GM12878 (cell line): ENCODE measurements at regions not wholly inside any gene's neighbourhood (a gene's known extent, or its start where the extent isn't known, plus 50 kb on each side); places are given as distances from the start of the nearest gene placed in this dataset.

Experiments
- ATAC-seq: fragments of 200-7000 bp; cut with Tn5 transposase; 3 replicates; pipeline ENCODE4 v1.9.1; 2020; ENCODE audit warnings: mild to moderate bottlenecking, moderate library complexity
- BruUV-seq: library from RNA; stranded (reverse); fragments of 400-500 nt; replicated peaks from 2 replicates; lab custom pipeline; 2021; lab: Mats Ljungman, UMichigan
- CTCF ChIA-PET: fragments of 300-600 bp; sonication (Branson Sonifier 250); formaldehyde crosslinking; extraction: SDS; loops from one replicate; lab custom pipeline; 2021; ENCODE audit warnings: inconsistent platforms; lab: Yijun Ruan, JAX
- POLR2A ChIA-PET: fragments of 350-600 bp; formaldehyde crosslinking; extraction: SDS; loops from one replicate; lab custom pipeline; 2021; ENCODE audit warnings: inconsistent platforms; lab: Charles Lee
- RAD21 ChIA-PET: fragments of 300-600 bp; sonication (Branson Sonifier 250); formaldehyde crosslinking; loops from one replicate; lab custom pipeline; 2023; ENCODE audit warnings: antibody characterized with exemption; ENCODE audit not compliant: unreplicated experiment; lab: Charles Lee
- SMC1A ChIA-PET: fragments of 300-600 bp; sonication (Branson Sonifier 250); formaldehyde crosslinking; loops from one replicate; lab custom pipeline; 2023; ENCODE audit not compliant: unreplicated experiment, uncharacterized antibody; lab: Charles Lee
- DNase-seq: peaks from one replicate; pipeline ENCODE4 v3.0.0-alpha.2; 2011; ENCODE audit warnings: low read depth, low spot score
- FAIRE-seq: peaks from 3 replicates; lab custom pipeline; 2011; peaks lifted over from hg19 to GRCh38; lab: Jason Lieb, UNC
- H2AFZ ChIP-seq: 2 replicates; pipeline ENCODE4 v1.6.0; 2011; ENCODE audit warnings: low read depth, low read length, control low read depth; ENCODE audit not compliant: control insufficient read depth
- H3K27ac ChIP-seq: 2 replicates; pipeline ENCODE4 v1.5.1; 2011; ENCODE audit warnings: control low read depth; ENCODE audit not compliant: control insufficient read depth, insufficient read depth
- H3K27me3 ChIP-seq, 2 experiments: replicated peaks in 1 of 2; 2 replicates each; pipeline versions ENCODE4 v1.6.0 to v1.6.1; 2011; ENCODE audit warnings: low read length in 1 of 2; ENCODE audit not compliant: control insufficient read depth in 2 of 2, insufficient read depth in 2 of 2
- H3K36me3 ChIP-seq, 2 experiments: 2 replicates each; pipeline ENCODE4 v1.5.1; 2011; ENCODE audit warnings: low read length in 1 of 2; ENCODE audit not compliant: control insufficient read depth in 2 of 2, insufficient read depth in 2 of 2
- H3K4me1 ChIP-seq: 2 replicates; pipeline ENCODE4 v1.6.1; 2011; ENCODE audit warnings: mild to moderate bottlenecking, low read length, moderate library complexity, mixed read lengths; ENCODE audit not compliant: control insufficient read depth, insufficient read depth
- H3K4me2 ChIP-seq: 2 replicates; pipeline ENCODE4 v1.6.0; 2011; ENCODE audit warnings: control low read depth; ENCODE audit not compliant: control insufficient read depth, insufficient read depth
- H3K4me3 ChIP-seq: fragments of 200-600 bp; sonication (generic); 2 replicates; pipeline ENCODE4 v1.5.1; 2016
- H3K79me2 ChIP-seq: 2 replicates; pipeline ENCODE4 v1.6.0; 2011; ENCODE audit warnings: low read length; ENCODE audit not compliant: control insufficient read depth, insufficient read depth
- H3K9ac ChIP-seq: 2 replicates; pipeline ENCODE4 v1.8.0; 2011; ENCODE audit warnings: low read length, control low read depth, mixed read lengths; ENCODE audit not compliant: control insufficient read depth, insufficient read depth
- H3K9me3 ChIP-seq: replicated peaks from 3 replicates; pipeline ENCODE4 v1.5.1; 2011; ENCODE audit warnings: mild to moderate bottlenecking, low read length; ENCODE audit not compliant: control insufficient read depth, insufficient read depth
- H4K20me1 ChIP-seq: 2 replicates; pipeline ENCODE4 v1.6.0; 2011; ENCODE audit not compliant: control insufficient read depth, insufficient read depth
- BHLHE40 ChIP-seq, 2 experiments: fragments of 450-650 bp in 1 of 2; IDR thresholded peaks; 2 replicates each; pipeline ENCODE4 v1.6.1; 2011 to 2017; ENCODE audit warnings: low read depth in 2 of 2, borderline replicate concordance in 1 of 2, improper control_type of control experiment in 1 of 2, low read length in 1 of 2, mild to moderate bottlenecking in 1 of 2
- EGR1 ChIP-seq, 2 experiments: IDR thresholded peaks; 1 replicate in 1 of 2; 2 replicates in 1 of 2; pipeline ENCODE4 v1.6.1; 2011 to 2012; ENCODE audit warnings: low read depth in 2 of 2, low read length in 2 of 2, borderline replicate concordance in 1 of 2, mild to moderate bottlenecking in 1 of 2, moderate library complexity in 1 of 2
- GATAD2B ChIP-seq: fragments of 450-650 bp; conservative IDR thresholded peaks from 2 replicates; pipeline ENCODE4 v1.6.1; 2017; ENCODE audit warnings: low read depth, mild to moderate bottlenecking, moderate library complexity
- JUNB ChIP-seq: IDR thresholded peaks from 2 replicates; pipeline ENCODE4 v1.6.1; 2016; ENCODE audit warnings: antibody characterized with exemption, mild to moderate bottlenecking
- PML ChIP-seq: IDR thresholded peaks from 2 replicates; pipeline ENCODE4 v1.6.1; 2012; ENCODE audit warnings: low read length, inconsistent platforms
- SUPT20H ChIP-seq: IDR thresholded peaks from 2 replicates; pipeline ENCODE4 v1.6.1; 2011; ENCODE audit warnings: low read depth, mild to moderate bottlenecking, low read length, moderate library complexity, borderline replicate concordance; ENCODE audit not compliant: control insufficient read depth
- WGBS: methylation state at CpG from one replicate; pipeline ENCODE4 v1.1.6; 2016; ENCODE audit warnings: low lambda C conversion rate; ENCODE audit not compliant: insufficient replicate concordance, insufficient coverage; ENCODE audit errors: missing lambda C conversion rate; 5-methylcytosine and 5-hydroxymethylcytosine counted together
- in situ Hi-C: fragments of 300-500 bp; cut with MboI; formaldehyde crosslinking; loops from 9 replicates; pipeline ENCODE4 v1.14.3; 2018; ENCODE audit warnings: mixed read lengths
- intact Hi-C: fragments of 100-400 bp; cut with micrococcal nuclease; formaldehyde crosslinking; loops from one replicate; pipeline ENCODE4 v1.14.2; 2022; ENCODE audit not compliant: unreplicated experiment
- TF ChIP-seq, protein P1 (sequence below): fragments of 450-650 bp; IDR thresholded peaks from 2 replicates; pipeline ENCODE4 v1.6.1; 2016; ENCODE audit warnings: mild to moderate bottlenecking

DNA sequence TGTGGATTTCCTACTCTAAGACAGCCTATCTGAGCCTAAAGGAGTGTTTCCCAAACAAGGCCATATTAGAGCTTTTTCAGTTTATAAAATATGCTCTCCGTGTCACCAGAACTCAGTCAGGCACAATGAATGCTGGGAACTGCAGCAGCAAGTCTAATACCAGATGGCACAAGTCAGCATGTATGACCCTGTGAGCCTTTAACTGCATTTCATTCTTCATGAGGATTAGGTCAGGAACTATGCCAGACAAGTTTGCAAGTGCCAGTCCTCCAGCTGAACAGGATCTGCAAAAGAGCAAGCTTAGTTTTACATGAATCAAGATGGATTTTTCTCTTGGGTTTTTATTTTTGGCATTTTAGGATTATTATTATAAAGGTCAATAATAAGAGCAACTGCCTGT is 66.7 kb upstream of the SAMD5 start:
- Histone ChIP-seq H3K27me3 (no peaks in the 10 kb centered on the region), H3K9me3 (no peaks in the 10 kb centered on the region; the same call in 2 of the 3 replicates), H3K79me2 (no peaks in the 10 kb centered on the region), H3K27ac (no peak overlapping the region), H3K4me3 (no peak overlapping the region), H3K4me2 (no peak overlapping the region), H2AFZ (no peak overlapping the region), H3K36me3 (no peaks in the 10 kb centered on the region), H4K20me1 (no peaks in the 10 kb centered on the region), H3K9ac (no peak overlapping the region), H3K4me1 (no peaks in the 10 kb centered on the region)
- FAIRE-seq, result no peak
- in situ Hi-C loops, result no loop called here
- ChIA-PET POLR2A (no interaction called here), SMC1A (no interaction called here), CTCF (no interaction called here), RAD21 (no interaction called here)
- intact Hi-C loops, result no loop called here
- WGBS, result 0% methylated on average over 1 of the region's 1 CpG
- TF ChIP-seq GATAD2B (no peak), SUPT20H (no peak)
- DNase-seq, result no peak
- no TSS peak for BruUV-seq
- no peak for ATAC-seq

DNA sequence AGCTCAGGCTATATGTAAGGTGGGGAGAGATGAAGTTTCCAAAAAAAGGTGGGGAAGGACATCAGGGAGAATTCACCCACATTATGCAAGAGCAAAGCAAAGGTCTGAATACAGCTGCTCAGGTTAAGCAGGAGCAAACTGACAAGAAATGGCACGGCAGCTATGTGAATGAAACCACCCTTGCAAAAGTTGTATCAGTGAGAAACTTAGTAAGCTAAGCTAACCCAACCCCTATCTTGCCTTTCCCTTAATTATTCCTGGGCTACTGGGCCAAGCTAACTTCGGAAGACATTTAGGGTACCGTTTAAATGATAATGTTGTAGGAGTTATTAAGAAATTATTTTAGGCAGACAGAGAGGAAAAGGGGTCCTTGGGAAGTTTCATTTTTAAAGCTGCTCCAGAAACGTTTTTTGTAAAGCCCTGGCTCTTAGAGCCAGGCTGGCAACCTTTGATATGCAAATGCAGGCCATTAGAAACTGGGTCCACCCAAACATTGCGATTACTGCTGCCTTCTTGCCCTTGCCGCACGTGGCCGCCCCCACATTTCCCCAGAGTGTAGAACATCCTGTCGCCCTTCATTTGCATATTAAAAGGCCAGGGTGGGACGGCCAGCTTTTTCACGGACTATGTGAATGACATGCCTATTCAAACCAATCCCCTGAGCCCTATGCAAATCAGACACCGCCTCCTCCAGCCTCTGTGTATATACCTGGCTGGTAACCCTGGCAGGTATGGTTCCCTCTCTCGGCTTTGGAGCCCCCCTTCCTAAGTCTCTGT is 60.5 kb upstream of the SAMD5 start:
- CTCF ChIA-PET, result no interaction called here
- ATAC-seq (peak; percentile 56), DNase-seq (no peak), FAIRE-seq (no peak)
- H3K4me2 ChIP-seq, result no peak overlapping the region
- RAD21 ChIA-PET, result no interaction called here
- no peaks in the 10 kb centered on the region for H3K79me2 ChIP-seq
- H3K27ac ChIP-seq, result no peak overlapping the region
- H3K9ac ChIP-seq, result no peak overlapping the region
- H4K20me1 ChIP-seq, result no peaks in the 10 kb centered on the region
- in situ Hi-C loops, result no loop called here
- 11% methylated on average over 13 of the region's 13 CpGs for WGBS
- TF ChIP-seq SUPT20H (no peak), JUNB (no peak), PML (no peak), BHLHE40 (IDR thresholded peaks at IDR 0.05; ENCODE audit: borderline replicate concordance in 1 of 2, low read depth in 2 of 2, low read length in 1 of 2) (peak in 1 of 2 experiments; percentile 44; a peak in 1 of 4 replicates), EGR1 (IDR thresholded peaks at IDR 0.05; ENCODE audit: borderline replicate concordance in 1 of 2, low read depth in 2 of 2, low read length in 2 of 2) (0 out of 3 replicates have a peak, but pooled peaks of 1 of the 2 experiments have one; percentile 36)
- TF ChIP-seq, protein P1, sequence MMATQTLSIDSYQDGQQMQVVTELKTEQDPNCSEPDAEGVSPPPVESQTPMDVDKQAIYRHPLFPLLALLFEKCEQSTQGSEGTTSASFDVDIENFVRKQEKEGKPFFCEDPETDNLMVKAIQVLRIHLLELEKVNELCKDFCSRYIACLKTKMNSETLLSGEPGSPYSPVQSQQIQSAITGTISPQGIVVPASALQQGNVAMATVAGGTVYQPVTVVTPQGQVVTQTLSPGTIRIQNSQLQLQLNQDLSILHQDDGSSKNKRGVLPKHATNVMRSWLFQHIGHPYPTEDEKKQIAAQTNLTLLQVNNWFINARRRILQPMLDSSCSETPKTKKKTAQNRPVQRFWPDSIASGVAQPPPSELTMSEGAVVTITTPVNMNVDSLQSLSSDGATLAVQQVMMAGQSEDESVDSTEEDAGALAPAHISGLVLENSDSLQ, result peak; percentile 63; the same call in 1 of the 2 replicates
- TF ChIP-seq, all 136 proteins: peak for 3
- intact Hi-C loops, result no loop called here
- no peak overlapping the region for H3K4me3 ChIP-seq
- no TSS peak for BruUV-seq
- no peaks in the 10 kb centered on the region for H3K4me1 ChIP-seq
- H3K9me3 ChIP-seq, result no peaks in the 10 kb centered on the region
- no peaks in the 10 kb centered on the region for H3K36me3 ChIP-seq
- no peak overlapping the region for H2AFZ ChIP-seq
- no peaks in the 10 kb centered on the region for H3K27me3 ChIP-seq
- SMC1A ChIA-PET, result no interaction called here
- POLR2A ChIA-PET, result interaction anchor here (0.6 kb wide), 1 partner anchor 531 kb away, joined by 3 read pairs; no protein-coding TSS in a partner anchor
